HG02973 (cell line): ENCODE measurements at regions not wholly inside any gene's neighbourhood (a gene's known extent, or its start where the extent isn't known, plus 50 kb on each side); places are given as distances from the start of the nearest gene placed in this dataset.

Source experiments
- ATAC-seq: cut with Tn5 transposase; IDR thresholded peaks from one replicate; pipeline ENCODE4 v1.9.1; 2021; ENCODE audit warnings: moderate library complexity; ENCODE audit not compliant: unreplicated experiment

DNA sequence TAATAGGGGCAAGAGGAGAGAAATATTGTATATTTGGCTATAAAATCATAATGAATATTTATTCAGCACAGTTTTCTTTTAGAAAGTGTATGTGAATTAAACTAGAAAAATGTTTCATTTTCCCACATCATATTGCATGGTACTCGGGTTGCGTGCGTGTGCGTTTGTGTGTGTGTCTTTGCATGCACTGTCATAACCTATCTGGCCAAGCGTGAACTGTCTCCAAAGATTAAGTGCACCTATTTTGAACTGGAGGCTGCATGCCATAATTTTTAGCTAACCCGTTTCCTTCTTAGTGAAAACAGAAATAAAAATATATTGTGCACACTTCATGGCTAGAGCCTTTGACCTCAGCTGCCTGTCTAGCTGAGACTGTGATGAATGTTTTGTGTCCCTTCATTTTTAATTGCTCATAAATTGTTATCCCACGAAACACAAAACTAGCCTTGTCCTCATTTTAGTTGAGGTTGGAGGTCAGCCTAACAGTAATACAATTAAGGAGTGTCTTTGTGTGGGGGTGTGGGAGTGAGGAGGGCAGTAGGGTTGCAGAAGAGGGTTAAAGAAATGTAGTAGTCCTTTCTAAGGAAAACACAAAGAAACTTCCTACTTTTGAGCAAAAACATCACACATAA, 336.1 kb upstream of the POU3F2 start:
- no peak for ATAC-seq

DNA sequence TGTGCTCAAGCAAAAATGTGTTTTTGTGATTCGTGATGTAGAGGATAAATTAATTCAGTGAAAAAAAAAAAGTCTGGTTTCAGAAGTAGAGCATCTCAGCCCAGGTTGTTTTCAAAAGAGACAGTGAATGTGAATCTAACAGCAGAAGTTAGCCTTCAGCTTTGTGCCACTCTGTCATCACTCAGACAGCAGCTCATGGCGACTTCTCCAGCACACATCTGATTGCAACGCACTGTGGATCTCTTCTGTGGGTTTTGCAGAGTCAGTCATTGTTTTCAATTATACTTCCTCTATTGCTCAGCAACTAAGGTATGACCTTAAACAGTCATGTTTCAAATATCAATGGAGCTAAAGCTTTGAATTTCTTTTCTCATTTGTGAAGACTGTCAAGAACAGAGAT, 335.5 kb upstream of the POU3F2 start:
- ATAC-seq, result no peak

DNA sequence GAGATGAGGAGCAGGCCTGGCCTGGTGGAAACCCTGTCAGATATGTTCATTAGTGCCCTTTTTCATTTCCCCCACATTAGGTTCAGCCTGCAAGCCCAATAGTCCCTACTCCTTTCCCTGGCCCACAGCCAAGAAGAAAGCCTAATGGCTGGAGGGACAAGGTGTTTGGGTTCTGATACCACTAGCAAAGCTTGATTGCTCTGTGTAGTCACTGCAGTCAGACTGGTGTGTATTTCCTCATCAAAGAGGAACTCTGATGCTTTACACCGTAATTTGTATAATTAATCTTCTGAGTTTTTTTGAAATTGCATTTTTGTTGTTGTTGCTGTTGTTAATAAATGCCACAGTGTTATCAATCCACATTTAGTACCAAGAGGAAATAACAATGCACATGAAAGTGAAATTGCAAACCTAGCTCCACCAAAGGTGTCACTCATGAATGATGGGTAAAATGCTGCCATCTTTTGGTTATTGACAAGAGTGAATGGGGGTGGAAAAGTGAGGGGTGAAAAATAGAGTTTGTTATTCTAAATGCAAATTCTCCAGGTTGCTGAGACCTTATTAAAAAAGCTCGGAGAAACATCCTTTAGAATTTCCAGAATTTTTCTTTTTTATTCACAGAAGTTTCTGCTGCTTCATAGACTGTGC, 320.2 kb upstream of the POU3F2 start:
- ATAC-seq, result no peak

DNA sequence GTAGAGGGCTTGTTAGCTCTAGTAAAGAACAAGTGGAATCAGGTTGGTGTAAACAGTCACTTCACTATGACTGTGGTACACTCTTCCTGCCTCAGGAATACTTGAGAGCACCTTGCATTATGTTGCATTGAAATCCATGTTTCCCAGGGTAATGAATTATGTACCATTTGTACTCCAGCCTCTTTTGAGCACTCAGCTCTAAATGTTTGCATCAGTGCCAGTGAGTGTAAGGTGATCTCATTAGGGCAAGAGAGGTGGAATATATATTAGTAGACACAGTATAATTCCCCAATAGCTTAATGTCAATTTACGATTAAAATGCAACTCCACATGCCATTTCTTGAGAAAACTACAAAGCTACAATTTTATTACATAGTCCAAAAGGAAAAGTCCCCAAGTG, 319.6 kb upstream of the POU3F2 start:
- ATAC-seq, result no peak

DNA sequence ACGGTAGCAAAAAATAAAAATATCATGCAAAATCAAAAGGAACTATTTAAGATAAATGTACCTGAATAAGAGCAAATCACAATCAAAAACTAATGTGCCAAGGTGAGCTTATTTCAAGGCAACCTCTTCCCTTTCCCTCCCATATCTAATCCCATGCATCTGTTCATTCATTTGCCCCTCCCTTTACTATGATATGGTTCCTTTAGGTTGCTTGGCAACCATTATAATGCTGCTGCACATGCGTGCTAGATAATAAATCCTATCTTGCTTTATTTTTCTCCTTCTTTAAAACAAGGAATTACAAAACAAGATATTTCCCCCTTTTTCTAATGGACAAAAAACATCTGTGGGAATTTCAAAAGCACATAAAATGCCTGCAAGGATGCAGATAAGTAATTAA, 318.2 kb upstream of the POU3F2 start:
- ATAC-seq, result no peak

DNA sequence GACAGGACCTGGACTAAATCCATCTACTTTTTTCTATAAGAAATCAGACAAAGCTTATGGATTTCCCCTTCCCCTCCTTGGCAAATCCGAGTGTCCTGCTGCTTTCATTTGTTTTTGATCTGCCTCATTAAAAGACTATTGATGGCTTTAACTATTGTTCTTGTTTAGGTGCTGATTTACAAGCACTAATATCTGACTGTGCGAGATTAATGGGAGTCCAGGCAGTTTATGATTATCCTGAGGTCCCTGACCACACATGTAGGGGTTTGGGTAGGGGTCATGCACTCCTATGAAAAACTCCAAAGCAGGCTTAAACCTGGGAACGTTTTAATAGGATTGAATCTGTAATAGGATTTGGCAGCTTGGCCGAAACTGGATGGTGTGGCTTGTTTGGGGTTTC, 317.5 kb upstream of the POU3F2 start:
- no peak for ATAC-seq

DNA sequence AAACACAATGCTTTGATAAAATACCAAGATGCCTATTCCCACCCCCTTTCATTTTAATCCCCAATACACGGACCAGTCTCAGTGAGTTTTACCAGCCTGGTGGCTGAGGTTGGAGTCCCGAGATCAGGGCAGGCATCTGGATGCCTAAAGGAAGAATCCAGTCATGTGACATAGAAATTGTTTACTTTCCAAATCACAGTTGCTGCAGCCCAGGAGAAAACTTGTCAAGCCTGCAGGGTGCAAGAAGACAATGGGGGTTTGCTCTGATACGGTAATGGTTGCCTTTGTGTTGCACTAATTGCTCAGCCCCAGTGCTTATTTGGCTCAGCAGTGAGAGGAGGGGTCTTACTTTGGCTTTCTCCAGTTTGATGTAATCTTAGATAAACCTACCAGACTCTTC, 308.5 kb upstream of the POU3F2 start:
- no peak for ATAC-seq

DNA sequence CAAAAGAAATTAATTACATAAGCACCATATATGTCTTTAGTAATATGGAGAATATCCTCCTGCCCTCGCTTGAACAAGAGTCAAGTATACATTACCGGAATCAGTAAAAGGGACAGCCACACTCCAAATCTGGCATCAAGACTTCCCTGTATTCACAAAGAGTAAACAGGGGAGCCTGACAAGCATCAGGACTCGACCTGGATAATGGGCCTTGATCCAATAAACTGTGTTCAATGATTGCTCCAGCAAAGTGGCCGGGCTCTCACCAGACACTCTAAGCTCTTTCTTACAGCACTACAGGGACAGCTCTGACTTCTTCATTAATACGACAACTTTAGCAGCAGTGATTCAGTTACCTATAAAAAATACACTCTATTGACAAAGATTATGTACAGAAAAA, 307.9 kb upstream of the POU3F2 start:
- no peak for ATAC-seq

DNA sequence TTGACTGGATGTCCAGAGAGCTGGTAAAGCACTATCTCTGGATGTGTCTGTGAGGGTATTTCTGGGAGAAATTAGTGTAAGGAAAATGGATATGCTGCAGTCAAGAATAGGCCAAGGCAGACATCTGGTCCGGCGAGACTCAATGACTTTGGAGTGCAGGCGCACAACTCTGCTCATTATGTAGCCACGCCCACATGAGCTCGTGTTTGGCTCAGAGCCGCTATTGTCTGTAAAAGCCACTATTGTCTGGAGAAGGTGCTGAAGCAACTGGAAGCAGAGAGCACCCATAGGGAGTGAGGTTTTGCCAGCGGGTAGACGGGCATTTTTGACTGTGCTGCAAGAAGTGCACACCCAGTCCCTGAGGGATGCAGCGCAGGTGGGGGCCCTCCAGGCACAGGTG, 305.0 kb upstream of the POU3F2 start:
- ATAC-seq, result no peak

DNA sequence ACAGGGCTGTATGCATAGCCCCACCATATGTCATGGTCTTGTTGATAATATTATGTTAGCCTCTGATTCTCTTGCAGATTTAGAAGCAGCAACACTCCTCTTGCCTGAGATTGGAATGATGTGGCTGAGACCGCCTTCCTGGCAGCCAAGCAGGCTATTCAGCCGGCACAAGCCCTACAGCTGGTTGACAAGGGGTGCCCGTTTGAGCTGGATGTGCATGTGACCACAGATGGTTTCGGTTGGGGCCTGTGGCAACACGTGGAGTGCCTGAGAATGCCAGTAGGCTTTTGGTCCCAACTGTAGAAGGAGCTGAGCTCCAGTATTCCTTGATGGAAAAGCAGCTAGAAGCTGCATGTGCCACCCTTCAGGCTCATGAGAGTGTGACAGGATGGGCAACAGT, 303.6 kb upstream of the POU3F2 start:
- no peak for ATAC-seq

DNA sequence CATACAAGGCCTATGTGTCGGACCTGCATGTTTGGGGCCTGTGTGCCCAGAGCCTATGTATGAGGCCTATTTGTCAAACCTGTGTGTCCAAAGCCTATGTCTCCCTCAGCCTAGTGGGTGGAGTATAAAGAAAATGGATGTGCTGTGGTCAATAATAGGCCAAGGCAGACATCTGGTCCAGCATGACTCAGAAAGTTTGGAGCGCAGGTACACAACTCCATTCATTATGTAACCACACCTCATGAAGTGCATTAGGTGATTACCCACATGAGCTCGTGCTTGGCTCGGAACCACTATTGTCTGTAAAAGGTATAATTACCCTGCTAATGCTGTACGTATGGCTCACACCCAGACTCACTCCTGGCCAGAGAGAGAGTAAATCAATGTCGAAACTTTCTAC, 302.4 kb upstream of the POU3F2 start:
- no peak for ATAC-seq

DNA sequence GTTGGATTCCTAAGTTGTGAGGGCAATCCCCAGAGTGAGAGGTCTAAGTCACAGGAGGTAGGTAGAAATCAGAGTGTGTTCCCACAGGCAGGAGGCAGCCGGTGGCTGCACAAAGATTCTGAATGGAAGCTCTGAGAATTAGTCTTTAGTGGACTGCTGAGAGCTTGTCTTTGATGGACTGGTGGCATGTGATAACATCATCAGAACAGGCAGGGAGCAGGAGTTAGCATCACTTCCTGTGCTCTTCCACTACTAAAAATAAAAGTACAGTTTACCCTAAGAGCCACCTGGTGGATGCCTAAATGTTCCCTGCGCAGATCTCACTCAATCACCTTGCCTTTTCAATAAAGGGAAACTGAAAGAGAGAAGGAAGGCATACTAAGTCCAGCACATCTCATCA, 294.6 kb upstream of the POU3F2 start:
- peak; percentile 88 for ATAC-seq

DNA sequence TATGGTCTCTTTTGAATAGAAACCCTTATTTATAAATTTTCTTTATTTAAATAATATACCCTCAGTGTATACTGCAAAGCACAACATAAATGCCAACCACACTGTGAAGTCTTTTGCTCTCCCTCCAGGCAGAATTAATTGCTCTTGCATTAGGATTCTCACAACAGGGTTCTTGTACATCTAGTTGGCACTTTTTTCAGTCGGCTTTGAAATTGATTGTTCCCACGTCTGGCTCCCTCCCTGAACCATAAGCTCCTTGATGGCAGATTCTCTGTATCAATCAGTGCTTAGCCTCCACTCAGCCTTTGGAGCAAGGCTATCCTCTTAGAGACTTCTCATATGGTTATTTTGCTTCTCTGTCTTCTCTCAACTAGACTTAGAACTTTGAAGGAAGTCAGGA, 288.0 kb upstream of the POU3F2 start:
- ATAC-seq, result no peak

DNA sequence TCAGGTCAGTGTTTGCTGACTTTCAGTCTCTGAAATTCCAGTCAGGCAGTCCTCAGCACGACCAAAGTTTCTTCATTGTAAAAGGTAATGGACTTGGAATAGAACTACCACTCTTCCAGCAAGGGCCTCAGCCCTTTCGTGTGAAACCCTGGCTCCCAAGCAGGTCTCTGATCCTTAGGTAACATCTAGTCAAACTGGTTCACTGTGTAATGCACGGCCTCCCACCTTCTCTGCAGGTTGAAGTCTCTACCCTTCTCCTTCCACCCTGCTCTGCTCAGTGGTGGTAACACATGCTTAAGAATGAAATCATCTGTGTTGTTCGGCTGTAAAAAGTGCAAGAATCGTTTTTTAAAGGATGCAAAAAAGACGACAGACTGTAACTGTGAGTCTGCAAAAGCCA, 287.2 kb upstream of the POU3F2 start:
- ATAC-seq, result no peak

DNA sequence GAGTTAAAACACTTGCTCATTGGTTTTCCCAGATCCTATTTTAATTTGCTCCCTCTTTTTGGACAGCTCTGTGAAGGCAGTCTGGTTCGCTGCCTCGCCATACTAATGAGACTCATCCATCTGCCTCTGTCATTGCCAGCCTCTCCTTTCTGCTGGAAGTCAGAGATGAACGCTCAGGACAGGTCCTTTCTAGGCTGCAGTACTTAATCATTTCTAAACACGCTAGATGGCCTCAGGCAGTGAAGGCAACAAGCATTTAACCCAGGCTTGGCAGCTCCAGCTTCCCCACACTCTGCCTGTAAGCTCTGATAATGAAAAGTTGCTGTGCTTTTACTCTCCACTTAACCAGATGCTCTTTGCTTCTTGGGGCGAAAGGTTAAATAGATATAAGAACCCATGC, 286.7 kb upstream of the POU3F2 start:
- ATAC-seq, result no peak

DNA sequence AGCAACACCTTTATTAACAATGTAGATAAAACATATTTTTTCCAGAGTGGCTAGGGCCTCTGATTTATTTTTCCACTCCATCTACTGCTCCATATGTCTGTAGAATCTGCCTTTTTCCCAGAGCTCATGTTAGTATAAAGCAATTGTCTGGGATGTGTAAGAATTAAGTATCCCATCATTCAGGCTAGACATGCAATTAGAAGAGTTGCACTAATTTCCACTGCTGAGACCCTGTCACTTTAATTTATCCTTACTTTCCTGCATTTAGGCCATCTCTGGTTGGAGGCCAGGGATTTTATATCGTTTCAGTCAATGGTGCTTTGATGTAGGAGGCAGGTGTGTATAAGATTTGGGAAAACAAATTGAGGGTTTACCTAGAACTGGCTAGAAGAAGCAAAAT, 286.1 kb upstream of the POU3F2 start:
- ATAC-seq, result no peak

DNA sequence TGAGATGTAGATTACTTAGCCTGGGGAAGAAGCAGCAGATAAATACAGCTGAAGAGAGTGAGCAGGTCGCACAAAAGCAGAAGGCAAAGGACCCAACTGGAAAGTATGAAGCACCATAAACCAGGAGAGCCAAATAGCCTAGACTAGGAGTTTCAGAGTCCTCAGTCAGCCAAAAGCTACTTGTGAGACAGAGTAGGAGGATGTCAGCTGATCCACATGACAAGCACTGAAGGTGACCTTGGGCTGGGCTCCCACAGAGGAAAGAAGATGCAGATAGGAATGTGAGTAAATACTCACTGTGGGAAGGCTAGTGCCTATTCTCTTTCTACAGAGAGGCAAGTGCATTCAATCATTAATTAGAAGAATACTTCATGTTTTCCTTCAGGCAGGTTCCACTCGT, 274.0 kb upstream of the POU3F2 start:
- ATAC-seq, result no peak

DNA sequence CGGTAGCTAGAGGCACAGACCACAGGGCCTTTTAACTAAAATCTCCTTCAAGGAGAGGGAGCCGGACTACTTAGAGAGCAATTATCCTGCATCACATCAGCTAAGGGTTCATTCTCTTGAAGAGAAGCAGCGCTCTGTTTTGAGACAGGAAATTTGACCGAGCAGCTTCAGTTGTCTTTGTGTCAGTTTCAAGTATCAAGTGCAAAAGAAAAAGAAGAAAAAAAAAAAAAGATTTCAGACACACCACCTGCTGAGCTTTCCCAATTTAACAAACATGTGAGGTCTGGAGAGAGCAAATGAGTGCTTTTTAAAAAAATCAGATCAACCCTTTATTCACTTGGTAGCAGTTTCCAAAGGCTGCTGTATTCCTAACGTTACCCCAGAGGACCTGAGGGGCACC, 273.5 kb upstream of the POU3F2 start:
- no peak for ATAC-seq

DNA sequence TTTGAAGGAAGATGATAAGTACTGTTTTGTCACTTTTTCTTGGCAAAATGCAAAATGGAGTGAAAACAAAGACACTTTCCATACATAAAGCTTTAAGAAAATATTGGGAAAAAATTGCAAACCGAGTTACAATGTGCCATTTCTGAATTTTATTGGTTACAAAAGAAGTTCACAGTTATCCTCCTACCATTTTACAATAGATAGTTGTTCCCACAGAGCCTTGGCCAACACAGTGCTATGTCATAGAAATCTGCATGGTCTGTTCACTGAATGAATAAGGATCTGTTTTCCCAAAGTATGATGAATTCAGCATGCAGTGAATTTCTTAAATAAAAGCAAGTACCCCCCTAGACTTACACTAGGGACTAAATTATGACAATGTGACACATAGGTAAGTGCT, 268.2 kb upstream of the POU3F2 start:
- ATAC-seq, result no peak

DNA sequence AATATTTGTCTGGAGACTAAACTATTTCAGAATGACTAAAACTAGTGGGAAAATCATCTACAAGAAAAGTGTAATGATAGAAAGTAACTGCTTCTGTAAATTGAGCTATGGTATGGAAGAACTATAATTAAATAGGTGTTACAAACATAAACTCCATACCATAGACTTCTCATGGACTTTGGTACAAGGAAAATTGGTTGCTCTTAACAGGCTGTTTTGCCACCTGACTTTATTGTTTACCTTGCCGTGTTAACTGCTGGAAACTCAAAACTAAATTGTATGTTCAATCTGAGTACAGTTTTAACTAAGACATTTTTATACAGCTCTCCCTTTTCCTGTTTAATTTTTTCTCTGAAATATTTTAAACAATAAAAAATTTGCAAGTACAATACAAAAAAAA, 261.8 kb upstream of the POU3F2 start:
- no peak for ATAC-seq

DNA sequence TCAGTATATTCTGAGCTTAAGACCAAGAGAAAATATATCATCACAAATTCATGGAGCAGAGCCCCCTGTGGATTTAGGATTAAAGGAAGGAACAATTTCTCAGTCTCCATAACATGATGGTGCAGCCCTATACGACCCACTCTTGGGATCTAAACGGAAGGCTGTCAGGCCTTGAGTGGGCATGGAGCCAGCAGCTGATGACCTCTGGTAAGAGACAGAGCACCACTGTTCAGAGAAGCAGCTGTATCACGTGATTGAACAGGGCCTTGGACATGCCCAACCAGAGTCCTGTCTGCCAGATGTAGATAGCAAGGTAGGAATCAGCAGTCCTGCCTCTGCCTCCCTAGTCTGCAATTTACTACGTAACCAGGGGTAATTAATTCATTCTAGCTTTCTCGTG, 259.4 kb upstream of the POU3F2 start:
- no peak for ATAC-seq

DNA sequence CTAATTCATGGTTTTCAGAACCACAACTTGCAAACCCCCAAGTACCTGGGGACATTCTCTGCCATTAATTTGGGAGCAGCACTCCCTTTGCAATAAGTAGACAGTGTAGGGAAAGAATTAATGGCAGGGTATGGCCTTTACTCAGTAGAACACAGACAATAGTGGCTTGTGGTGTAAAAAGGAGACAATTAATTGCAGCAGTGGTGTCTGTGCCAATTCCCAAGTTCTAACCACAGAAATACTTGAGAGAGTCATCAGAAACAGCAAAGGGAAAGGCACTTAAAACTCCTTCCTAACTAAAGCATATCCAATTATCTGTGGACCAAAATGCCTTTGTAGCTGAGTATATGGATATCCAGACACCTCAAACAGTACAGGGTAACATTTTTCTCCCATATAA, 257.6 kb upstream of the POU3F2 start:
- no peak for ATAC-seq

DNA sequence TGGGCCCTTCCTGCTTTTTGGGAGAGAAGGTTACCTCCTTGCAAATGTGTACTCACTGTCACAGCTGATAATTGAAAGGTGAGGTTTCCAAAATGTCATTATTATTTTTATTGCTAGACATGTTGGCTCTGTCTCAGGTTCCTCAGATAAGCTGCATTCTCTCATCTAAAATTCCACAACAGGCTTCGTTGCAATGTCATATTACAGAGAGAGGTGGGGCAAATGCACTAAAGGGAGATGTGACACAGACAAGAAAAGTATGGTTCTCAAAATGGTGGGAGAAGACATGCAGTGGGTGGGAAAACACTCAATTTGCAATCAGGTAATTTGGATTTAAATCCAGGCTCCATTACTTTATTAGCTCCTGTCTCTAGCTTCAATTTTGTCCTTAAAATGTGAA, 256.4 kb upstream of the POU3F2 start:
- ATAC-seq, result no peak
